ENCODE measurements at regions not wholly inside any gene's neighbourhood (a gene's known extent, or its start where the extent isn't known, plus 50 kb on each side); places are given as distances from the start of the nearest gene placed in this dataset.

GRCh38 chr12:46659032-46659650, 166.7 kb downstream of the SLC38A4 start:
- no peak overlapping the region for H2BK12ac ChIP-seq (ENCODE audit: low read depth, low read length)
- WGBS, 2 experiments (ENCODE audit: extremely low coverage in 1 of 2, insufficient coverage in 1 of 2, insufficient read length in 1 of 2, insufficient replicate concordance in 2 of 2, low coverage in 1 of 2, low lambda C conversion rate in 2 of 2, missing lambda C conversion rate in 1 of 2), result 83% methylated on average over 10 of the region's 10 CpGs; no CpG with 5 or more reads in 1 of the 2 experiments
- H4K91ac ChIP-seq (replicated peaks; ENCODE audit: insufficient read length, low read length), result no peak overlapping the region
- H3K27me3 ChIP-seq (replicated peaks in 1 of 4; ENCODE audit: control insufficient read depth in 3 of 4, extremely low read depth in 1 of 4, insufficient read depth in 3 of 4, low read length in 3 of 4), result no peaks in the 10 kb centered on the region
- no peak overlapping the region for H3K4me2 ChIP-seq (ENCODE audit: insufficient read depth in 1 of 2, low read depth in 2 of 2, low read length in 2 of 2)
- no peak overlapping the region for H2BK120ac ChIP-seq (replicated peaks; ENCODE audit: low read depth, low read length)
- no peak overlapping the region for H3K4me3 ChIP-seq (ENCODE audit: extremely low read depth in 1 of 4, insufficient read depth in 2 of 4, low read depth in 3 of 4, low read length in 4 of 4)
- no peaks in the 10 kb centered on the region for H3K79me1 ChIP-seq (ENCODE audit: low read depth, low read length)
- H3K9ac ChIP-seq (replicated peaks in 1 of 4; ENCODE audit: extremely low read depth in 1 of 4, low read depth in 3 of 4, low read length in 3 of 4), result no peak overlapping the region
- H4K5ac ChIP-seq (ENCODE audit: insufficient read length, low read depth, low read length), result no peak overlapping the region
- ChIA-PET CTCF (ENCODE audit: partially characterized antibody) (interaction anchor here (0.6 to 1.0 kb wide), 3 partner anchors 231 to 563 kb away, joined by 3 read pairs; no protein-coding TSS in a partner anchor), POLR2A (ENCODE audit: partially characterized antibody) (interaction anchor here (0.5 to 1.1 kb wide), 4 partner anchors 163 to 296 kb away, joined by 3 to 4 read pairs (median 4); no protein-coding TSS in a partner anchor)
- TF ChIP-seq CTBP2 (IDR thresholded peaks at IDR 0.05; ENCODE audit: borderline replicate concordance, insufficient read depth, insufficient read length, low read length) (no peak), PHF8 (conservative IDR thresholded peaks at IDR 0.05; ENCODE audit: low read depth, low read length) (no peak), RXRA (IDR thresholded peaks at IDR 0.05; ENCODE audit: insufficient read depth, low read depth, low read length) (no peak), GABPA (IDR thresholded peaks at IDR 0.05; ENCODE audit: borderline replicate concordance, insufficient read depth, low read length) (no peak), POLR2AphosphoS5 (IDR thresholded peaks at IDR 0.05; ENCODE audit: low read depth, low read length) (no peak), RAD21 (IDR thresholded peaks at IDR 0.05 in 1 of 2, conservative IDR thresholded peaks at IDR 0.05 in 1 of 2; ENCODE audit: low read depth in 2 of 2, low read length in 2 of 2) (no peak), TAF7 (optimal IDR thresholded peaks at IDR 0.05; ENCODE audit: borderline replicate concordance, low read depth, low read length) (no peak), CEBPB (IDR thresholded peaks at IDR 0.05; ENCODE audit: low read depth, low read length) (no peak), JUND (IDR thresholded peaks at IDR 0.05; ENCODE audit: low read length) (no peak), MAX (IDR thresholded peaks at IDR 0.05) (no peak), CREB1 (IDR thresholded peaks at IDR 0.05) (no peak), TAF1 (IDR thresholded peaks at IDR 0.05; ENCODE audit: low read depth, low read length) (no peak)
- no peak overlapping the region; the same call in 1 of the 2 replicates for H2AFZ ChIP-seq (ENCODE audit: low read length)
- no peak overlapping the region for H2AK5ac ChIP-seq (ENCODE audit: low read depth, low read length)
- no peak overlapping the region for H2BK15ac ChIP-seq (ENCODE audit: low read length)
- no peak overlapping the region for H3K27ac ChIP-seq (ENCODE audit: low read depth, low read length)
- H3K4me1 ChIP-seq (replicated peaks in 1 of 4; ENCODE audit: control insufficient read depth in 3 of 4, insufficient read depth in 4 of 4, low read length in 3 of 4), result no peaks in the 10 kb centered on the region; a peak in 1 of 7 replicates
- H3K56ac ChIP-seq (replicated peaks; ENCODE audit: insufficient read length, low read depth, low read length), result no peak overlapping the region
- no peaks in the 10 kb centered on the region for H3K79me2 ChIP-seq (ENCODE audit: control insufficient read depth in 1 of 2, insufficient read depth in 2 of 2, low read length in 2 of 2)
- no peak overlapping the region for H2BK20ac ChIP-seq (ENCODE audit: low read length)
- no peaks in the 10 kb centered on the region for H3K36me3 ChIP-seq (ENCODE audit: control insufficient read depth in 2 of 4, insufficient read depth in 4 of 4, low read length in 3 of 4)
- H3K4ac ChIP-seq (replicated peaks; ENCODE audit: insufficient read length, low read depth, low read length), result no peak overlapping the region
- no peaks in the 10 kb centered on the region for H4K20me1 ChIP-seq (replicated peaks in 1 of 2; ENCODE audit: control insufficient read depth in 1 of 2, insufficient read depth in 2 of 2, low read length in 2 of 2)
- no peak overlapping the region for H3K23ac ChIP-seq (ENCODE audit: insufficient read length)
- no peaks in the 10 kb centered on the region for H3K9me3 ChIP-seq (ENCODE audit: insufficient read depth in 2 of 2, low read depth in 1 of 2, low read length in 1 of 2)
- no peak overlapping the region for H3K14ac ChIP-seq (ENCODE audit: insufficient read length)
- no peak for FAIRE-seq
- H4K8ac ChIP-seq (ENCODE audit: extremely low read depth, insufficient read depth, low read length), result no peak overlapping the region
- DNase-seq (ENCODE audit: low read depth in 1 of 2, low spot score in 2 of 2), result no peak
- H3K23me2 ChIP-seq (ENCODE audit: low read depth, low read length), result no peaks in the 10 kb centered on the region
- H3K18ac ChIP-seq (ENCODE audit: extremely low read depth, low read length), result no peak overlapping the region
- no peak overlapping the region; the same call in 1 of the 2 replicates for H2BK5ac ChIP-seq (ENCODE audit: low read depth, low read length)
